Colonic mucosa (tissue), 4 donors: ENCODE measurements at regions not wholly inside any gene's neighbourhood (a gene's known extent, or its start where the extent isn't known, plus 50 kb on each side); places are given as distances from the start of the nearest gene placed in this dataset.

Experiments
- DNase-seq: peaks from one replicate; pipeline ENCODE4 v3.0.0-alpha.2; 2020
- H3K27ac ChIP-seq: fragments of 200-600 bp; one replicate; pipeline ENCODE4 v1.8.0; 2021
- H3K27me3 ChIP-seq: fragments of 200-600 bp; one replicate; pipeline ENCODE4 v1.8.0; 2021
- H3K36me3 ChIP-seq: fragments of 200-600 bp; one replicate; pipeline ENCODE4 v1.8.0; 2021
- H3K4me1 ChIP-seq: fragments of 200-600 bp; one replicate; pipeline ENCODE4 v1.8.0; 2021; ENCODE audit warnings: mild to moderate bottlenecking
- H3K4me3 ChIP-seq: fragments of 200-600 bp; one replicate; pipeline ENCODE4 v1.8.0; 2021
- H3K9ac ChIP-seq, 2 donors: one replicate each; pipeline ENCODE4 v1.7.0; 2013; ENCODE audit warnings: control low read depth in 2 of 2, low read depth in 2 of 2, low read length in 2 of 2
- H3K9me3 ChIP-seq: fragments of 200-600 bp; one replicate; pipeline ENCODE4 v1.8.0; 2021
- CTCF ChIP-seq: fragments of 200-600 bp; IDR thresholded peaks from one replicate; pipeline ENCODE4 v1.8.0; 2022; ENCODE audit warnings: antibody characterized with exemption, mild to moderate bottlenecking
- intact Hi-C: fragments of 100-400 bp; cut with DNase I; formaldehyde crosslinking; loops from one replicate; pipeline ENCODE4 v1.14.1; 2022
- donor health status: healthy.
- donor health status: DM: no; HTN: no; CAD: no.
- donor health status: DM: no; HTN: no; CAD: no.

GRCh38 chr4:111483375-111484169 lies 661.7 kb upstream of the FAM241A start:
- H3K9me3 ChIP-seq = no peaks in the 10 kb centered on the region
- intact Hi-C loops = no loop called here
- no peak for DNase-seq
- H3K4me1 ChIP-seq = no peaks in the 10 kb centered on the region
- H3K4me3 ChIP-seq = no peak overlapping the region
- TF ChIP-seq CTCF = no peak
- no peaks in the 10 kb centered on the region for H3K36me3 ChIP-seq
- H3K27ac ChIP-seq = no peak overlapping the region
- no peaks in the 10 kb centered on the region for H3K27me3 ChIP-seq
- no peak overlapping the region for H3K9ac ChIP-seq

- no peaks in the 10 kb centered on the region for H3K4me1 ChIP-seq
- H3K4me3 ChIP-seq = no peak overlapping the region
- DNase-seq = no peak
- no peak overlapping the region for H3K27ac ChIP-seq
- no peaks in the 10 kb centered on the region for H3K9me3 ChIP-seq
- no peaks in the 10 kb centered on the region for H3K36me3 ChIP-seq
- intact Hi-C loops = no loop called here
- no peaks in the 10 kb centered on the region for H3K27me3 ChIP-seq
- no peak for TF ChIP-seq CTCF
- no peak overlapping the region for H3K9ac ChIP-seq
Measured at GRCh38 chr4:111492496-111492895, 652.8 kb upstream of the FAM241A start.

DNA sequence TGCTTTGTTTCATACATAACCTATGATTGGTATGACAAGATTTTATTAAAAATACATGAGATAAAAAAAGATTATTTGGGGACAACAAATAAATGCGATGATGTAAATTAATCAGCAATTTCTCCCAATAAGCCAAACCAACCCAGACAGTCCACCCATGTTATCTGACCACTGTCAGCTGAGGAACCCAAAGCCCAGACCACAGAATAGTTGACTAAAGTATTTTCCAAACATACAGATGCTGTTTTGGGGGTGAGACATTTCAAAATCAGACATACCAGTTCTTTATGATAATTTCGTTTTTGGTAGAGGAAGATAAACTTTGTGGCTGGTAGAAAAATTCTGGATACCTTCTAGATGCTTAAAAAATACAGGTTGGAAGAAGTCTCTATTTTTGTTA lies 650.8 kb upstream of the FAM241A start:
- no peak for DNase-seq
- no peak for TF ChIP-seq CTCF
- Histone ChIP-seq H3K9ac (no peak overlapping the region), H3K4me3 (no peak overlapping the region), H3K36me3 (no peaks in the 10 kb centered on the region), H3K27me3 (no peaks in the 10 kb centered on the region), H3K27ac (no peak overlapping the region), H3K4me1 (no peaks in the 10 kb centered on the region), H3K9me3 (no peaks in the 10 kb centered on the region)
- intact Hi-C loops = no loop called here

DNA sequence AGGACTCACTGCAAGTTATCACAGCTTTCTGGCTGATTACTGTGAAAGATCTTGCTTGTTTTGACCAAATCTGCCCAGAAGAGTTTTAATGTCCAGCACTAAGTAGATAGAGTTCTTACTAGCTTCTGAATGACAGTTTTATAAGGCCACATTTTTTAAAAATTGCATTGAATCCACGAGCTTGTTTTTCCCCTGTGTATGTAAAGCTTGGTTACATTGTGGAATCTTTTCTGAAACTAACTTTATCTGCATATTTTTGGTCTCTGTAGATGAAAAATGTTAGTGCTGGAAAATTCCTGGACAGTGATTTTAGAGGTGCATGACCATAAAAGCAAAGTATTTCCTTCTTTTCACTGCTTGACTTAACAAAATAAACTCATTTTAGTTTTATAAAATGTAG lies 650.3 kb upstream of the FAM241A start:
- H3K36me3 ChIP-seq = no peaks in the 10 kb centered on the region
- intact Hi-C loops = no loop called here
- H3K9me3 ChIP-seq = no peaks in the 10 kb centered on the region
- H3K4me1 ChIP-seq = no peaks in the 10 kb centered on the region
- no peak overlapping the region for H3K4me3 ChIP-seq
- no peak overlapping the region for H3K27ac ChIP-seq
- no peak overlapping the region for H3K9ac ChIP-seq
- H3K27me3 ChIP-seq = no peaks in the 10 kb centered on the region
- no peak for TF ChIP-seq CTCF
- DNase-seq = no peak

DNA sequence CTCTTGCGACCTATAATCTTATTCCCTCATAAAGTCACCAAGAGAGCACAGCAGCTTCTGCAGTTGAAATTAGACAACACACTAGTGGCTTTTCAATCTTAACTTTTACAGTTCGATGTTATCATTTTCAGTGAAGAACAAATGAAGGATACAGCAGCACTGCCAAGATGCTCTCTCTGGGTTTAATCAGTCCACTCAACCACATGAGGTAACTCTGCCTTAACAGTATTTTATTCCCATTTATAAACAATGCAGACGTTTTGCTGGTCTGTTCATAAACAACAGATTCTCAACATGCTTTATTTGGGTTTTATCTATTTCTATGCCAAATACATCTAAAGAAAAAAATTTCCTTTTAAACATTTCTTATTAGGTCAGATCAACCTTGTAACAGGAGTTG lies 646.0 kb upstream of the FAM241A start:
- Histone ChIP-seq H3K27me3 (no peaks in the 10 kb centered on the region), H3K36me3 (no peaks in the 10 kb centered on the region), H3K9ac (no peak overlapping the region), H3K9me3 (no peaks in the 10 kb centered on the region), H3K27ac (no peak overlapping the region), H3K4me1 (no peaks in the 10 kb centered on the region), H3K4me3 (no peak overlapping the region)
- DNase-seq = no peak
- TF ChIP-seq CTCF = no peak
- intact Hi-C loops = no loop called here
